Upper lobe of left lung (tissue), 4 donors: ENCODE measurements at regions not wholly inside any gene's neighbourhood (a gene's known extent, or its start where the extent isn't known, plus 50 kb on each side); places are given as distances from the start of the nearest gene placed in this dataset.

Experiments
- CTCF ChIP-seq, 6 experiments: fragments of 450-650 bp in 4 of 6; fragments of 200-600 bp in 2 of 6; sonication (generic) in 2 of 6; IDR thresholded peaks; one replicate each; pipeline ENCODE4 v1.5.1; 2016 to 2019; ENCODE audit warnings: antibody characterized with exemption in 6 of 6
- EP300 ChIP-seq, 4 donors: sonication (generic); formaldehyde crosslinking; IDR thresholded peaks; one replicate each; pipeline ENCODE4 v1.5.1; 2017; ENCODE audit warnings: antibody characterized with exemption in 4 of 4, control low read depth in 2 of 4
- POLR2A ChIP-seq, 4 donors: fragments of 450-650 bp; IDR thresholded peaks; one replicate each; pipeline ENCODE4 v1.5.1; 2016 to 2017; ENCODE audit warnings: antibody characterized with exemption in 4 of 4, mild to moderate bottlenecking in 2 of 4
- POLR2AphosphoS5 ChIP-seq, 2 donors: sonication (generic); formaldehyde crosslinking; IDR thresholded peaks; one replicate each; pipeline ENCODE4 v1.5.1; 2017; ENCODE audit warnings: antibody characterized with exemption in 2 of 2

- TF ChIP-seq CTCF (IDR thresholded peaks at IDR 0.05) (no peak), POLR2AphosphoS5 (IDR thresholded peaks at IDR 0.05) (no peak), POLR2A (IDR thresholded peaks at IDR 0.05) (no peak), EP300 (IDR thresholded peaks at IDR 0.05) (no peak)
These were observed 69.8 kb upstream of the IRX3 start for GRCh38 chr16:54356391-54356790.
